Cardiac septum (tissue), 1 donor: ENCODE measurements at regions not wholly inside any gene's neighbourhood (a gene's known extent, or its start where the extent isn't known, plus 50 kb on each side); places are given as distances from the start of the nearest gene placed in this dataset.
"Not testable (repeated sequence)": the region's sequence is repeated elsewhere in the genome, so short reads cannot be mapped to it uniquely, and the experiment has no call there.

ENCODE experiments used
- DNase-seq: peaks from one replicate; pipeline ENCODE4 v3.0.0-alpha.2; 2020; ENCODE audit warnings: low spot score
- intact Hi-C: fragments of 100-400 bp; cut with DNase I; formaldehyde crosslinking; loops from one replicate; pipeline ENCODE4 v1.14.0; 2022
- donor health status: DM: no; HTN: no; CAD: no.

DNA sequence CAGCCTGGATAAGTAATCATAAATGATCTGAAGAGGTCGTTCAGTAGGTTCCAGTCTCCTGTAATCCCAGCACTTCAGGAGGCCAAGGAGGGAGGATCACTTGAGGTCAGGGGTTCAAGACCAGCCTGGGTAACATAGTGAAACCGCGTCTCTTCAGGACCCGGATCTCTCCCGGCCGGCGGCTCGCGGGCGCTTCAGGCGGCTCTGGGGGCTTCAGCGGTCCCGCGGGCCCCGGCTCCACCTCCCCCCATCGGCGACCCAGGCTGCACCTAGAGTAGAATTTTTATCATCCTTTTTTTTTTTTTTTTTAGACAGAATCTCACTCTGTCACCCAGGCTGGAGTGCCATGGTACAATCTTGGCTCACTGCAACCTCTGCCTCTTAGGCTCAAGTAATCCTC lies 95.9 kb downstream of the ABCC12 start:
- intact Hi-C loops, result loop anchor here (5.0 kb wide), 1 partner anchor 918 kb away; the partner anchor contains the start of gene NETO2

DNA sequence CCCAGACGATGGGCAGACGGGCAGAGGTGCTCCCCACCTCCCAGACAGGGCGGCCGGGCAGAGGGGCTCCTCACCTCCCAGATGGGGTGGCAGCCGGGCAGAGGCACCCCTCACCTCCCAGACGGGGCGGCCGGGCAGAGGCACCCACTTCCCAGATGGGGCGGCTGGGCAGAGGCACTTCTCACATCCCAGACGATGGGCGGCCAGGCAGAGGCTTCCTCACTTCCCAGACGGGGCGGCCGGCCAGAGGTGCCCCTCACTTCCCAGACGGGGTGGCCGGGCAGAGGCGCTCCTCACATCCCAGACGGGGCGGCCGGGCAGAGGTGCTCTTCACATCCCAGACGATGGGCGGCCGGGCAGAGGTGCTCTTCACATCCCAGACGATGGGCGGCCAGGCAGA lies 96.6 kb downstream of the ABCC12 start:
- not testable (repeated sequence) for DNase-seq
- intact Hi-C loops, result loop anchor here (5.0 kb wide), 1 partner anchor 917 kb away; the partner anchor contains the start of gene NETO2

More for the DNA sequence above, 95.9 kb downstream of the ABCC12 start:
- DNase-seq, result no peak

DNA sequence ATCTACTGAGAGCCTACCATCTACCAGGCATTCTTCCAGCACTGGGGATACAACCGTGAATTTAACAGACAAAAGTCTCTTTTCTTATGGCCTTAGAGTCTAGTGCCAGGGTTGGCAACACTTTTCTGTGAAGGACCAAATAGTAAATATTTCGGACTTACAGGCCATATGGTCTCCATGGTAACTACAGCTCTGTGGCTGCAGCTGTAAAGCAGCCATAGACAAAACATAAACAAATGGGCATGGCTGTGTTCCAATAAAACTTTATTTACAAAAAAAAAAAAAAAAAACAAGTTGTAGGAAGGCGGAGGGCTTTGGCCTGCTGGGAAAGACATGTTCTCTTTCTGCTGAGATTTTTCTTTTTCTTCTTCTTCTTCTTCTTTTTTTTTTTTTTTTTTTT lies 98.7 kb downstream of the ABCC12 start:
- intact Hi-C loops, result loop anchor here (5.0 kb wide), 1 partner anchor 915 kb away; the partner anchor contains the start of gene NETO2
- no peak for DNase-seq

DNA sequence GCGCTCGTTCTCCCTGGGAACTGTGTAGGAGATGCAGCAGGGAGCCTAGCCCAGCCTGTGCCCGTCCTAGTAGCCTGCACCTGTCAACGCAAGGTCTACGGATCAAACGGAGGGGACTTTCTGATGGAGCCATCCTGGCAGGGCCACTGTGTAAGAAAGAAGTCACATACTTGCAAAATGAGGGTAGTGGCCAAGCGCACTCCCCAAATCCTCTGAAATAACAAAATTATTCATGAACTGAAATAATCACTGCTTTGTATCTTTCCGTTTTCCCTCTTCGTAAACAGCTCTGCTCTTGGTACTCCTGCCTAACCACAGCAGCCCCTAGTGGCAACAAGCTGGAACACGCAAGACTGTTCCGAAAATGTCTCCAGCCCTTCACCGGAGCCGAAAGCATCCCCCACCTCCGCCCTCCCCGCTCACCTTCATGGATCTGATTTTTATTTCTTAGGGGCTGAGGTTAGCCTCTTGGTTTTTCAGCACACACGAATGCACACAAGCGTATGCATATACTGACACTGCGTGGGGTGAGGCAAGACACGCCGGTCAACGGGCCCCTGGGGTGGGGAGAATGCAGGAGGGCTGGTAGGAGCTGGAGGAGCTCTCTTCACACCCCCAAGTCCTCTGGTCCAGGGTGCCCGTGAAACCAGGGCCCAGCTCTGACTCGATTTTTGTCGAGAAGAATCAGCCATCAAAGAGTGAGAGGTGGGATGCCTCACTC lies 100.8 kb downstream of the ABCC12 start:
- intact Hi-C loops, result loop anchor here (5.0 kb wide), 1 partner anchor 913 kb away; the partner anchor contains the start of gene NETO2
- DNase-seq, result no peak

DNA sequence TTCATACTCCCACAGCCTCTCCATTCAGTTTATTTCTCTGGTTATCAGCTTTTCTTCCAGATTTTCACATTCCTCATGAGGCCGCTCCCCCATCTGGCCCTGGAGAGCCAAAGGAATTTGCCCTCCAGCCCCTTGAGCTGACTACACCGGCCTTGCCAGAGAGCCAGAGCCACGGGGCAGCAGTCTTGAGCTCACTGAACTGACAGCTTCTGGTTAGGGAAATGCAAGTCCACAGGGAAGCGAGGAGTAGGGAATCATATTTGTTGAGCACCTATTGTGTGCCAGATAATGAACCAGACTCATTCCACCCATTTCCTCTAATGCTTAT lies 102.4 kb downstream of the ABCC12 start:
- DNase-seq, result no peak
- intact Hi-C loops, result no loop called here

DNA sequence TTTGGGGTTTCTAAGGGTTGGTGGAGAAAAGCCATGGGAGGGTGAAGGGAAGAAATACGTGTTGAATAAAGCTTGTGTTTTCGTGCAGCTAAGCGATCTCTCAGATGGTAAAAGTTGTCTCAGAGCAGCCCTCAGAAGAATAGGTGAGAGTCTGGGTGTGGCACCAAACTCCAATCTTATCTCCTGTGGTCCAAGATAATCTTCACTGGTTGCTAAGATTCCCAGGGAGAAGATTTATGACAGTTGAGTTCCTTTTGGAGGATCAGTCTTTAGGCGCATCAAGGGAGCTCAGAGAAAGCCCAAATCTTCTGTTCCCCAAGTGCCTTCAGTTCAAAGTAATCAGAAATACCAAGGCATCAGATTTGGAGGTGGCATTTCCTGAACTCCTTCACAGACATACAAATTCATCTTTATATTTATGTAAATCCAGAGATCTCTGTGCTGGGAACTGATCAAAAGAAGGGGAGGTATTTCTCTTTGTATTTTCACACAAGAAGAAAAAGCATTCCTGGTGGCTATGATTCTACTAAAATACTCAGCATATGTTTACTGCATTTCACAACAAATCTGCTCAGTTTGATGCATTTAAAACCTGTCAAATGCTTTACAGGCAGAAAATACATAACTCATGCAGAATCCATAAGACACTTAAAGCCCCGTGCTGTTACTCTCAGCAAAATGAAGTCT lies 102.9 kb downstream of the ABCC12 start:
- no peak for DNase-seq
- intact Hi-C loops, result no loop called here

DNA sequence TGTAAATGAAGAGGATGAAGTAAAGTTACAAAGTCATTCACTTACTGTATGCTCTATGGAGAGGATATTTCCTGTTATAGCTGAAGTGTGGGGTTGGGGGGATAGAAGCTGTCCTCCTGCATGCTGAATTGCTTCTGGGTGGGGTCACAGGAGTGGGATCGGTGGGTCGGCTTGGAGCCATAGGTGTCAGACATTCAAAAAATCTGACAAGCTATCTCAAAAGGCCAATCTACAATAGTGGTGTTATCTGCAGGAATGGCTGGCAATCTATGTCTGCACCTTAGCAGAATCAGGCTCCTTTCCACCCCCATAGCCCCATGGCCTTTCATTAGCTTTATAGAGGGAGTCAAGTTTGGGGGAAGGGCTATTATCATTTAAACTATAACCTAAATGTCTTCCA lies 104.9 kb downstream of the ABCC12 start:
- intact Hi-C loops, result no loop called here
- DNase-seq, result no peak

DNA sequence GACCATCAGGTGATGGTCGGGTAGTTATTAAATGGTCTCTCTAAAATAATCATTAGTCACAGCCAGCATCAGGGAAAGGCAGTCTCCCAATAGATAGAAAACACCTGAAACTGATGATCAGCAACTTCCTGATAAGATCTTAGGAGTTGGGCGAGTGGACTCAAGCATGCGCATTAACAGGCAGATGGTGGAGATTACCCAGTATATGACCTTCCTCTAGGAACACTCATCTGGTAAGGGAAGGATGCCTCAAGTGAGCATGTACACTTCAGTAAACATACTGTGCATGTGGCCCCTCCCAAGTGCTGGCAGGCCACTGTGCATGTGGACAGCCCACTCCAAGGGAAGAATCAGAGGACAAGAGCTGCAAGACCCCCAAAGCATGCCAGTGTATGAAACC lies 105.9 kb downstream of the ABCC12 start:
- intact Hi-C loops, result no loop called here
- no peak for DNase-seq

DNA sequence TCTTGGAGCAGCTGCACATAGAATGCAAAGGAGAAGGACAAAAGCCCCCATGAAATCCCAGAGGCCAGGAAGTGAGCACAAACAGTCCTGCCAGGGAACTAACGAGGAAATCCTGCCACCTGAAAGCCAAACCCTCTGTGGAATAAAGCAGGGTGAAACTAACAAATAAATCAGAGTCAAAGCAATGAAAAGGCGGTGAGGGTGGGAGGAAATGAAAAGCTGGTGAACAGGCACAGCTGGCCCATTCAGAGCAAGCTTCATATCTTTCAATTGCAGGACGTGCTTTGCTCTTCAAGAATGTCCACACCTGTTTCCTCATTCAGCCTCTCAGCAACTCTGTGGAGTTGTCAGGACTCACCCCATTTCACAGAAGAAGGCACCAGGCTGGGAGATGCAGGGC lies 108.1 kb downstream of the ABCC12 start:
- intact Hi-C loops, result no loop called here

DNA sequence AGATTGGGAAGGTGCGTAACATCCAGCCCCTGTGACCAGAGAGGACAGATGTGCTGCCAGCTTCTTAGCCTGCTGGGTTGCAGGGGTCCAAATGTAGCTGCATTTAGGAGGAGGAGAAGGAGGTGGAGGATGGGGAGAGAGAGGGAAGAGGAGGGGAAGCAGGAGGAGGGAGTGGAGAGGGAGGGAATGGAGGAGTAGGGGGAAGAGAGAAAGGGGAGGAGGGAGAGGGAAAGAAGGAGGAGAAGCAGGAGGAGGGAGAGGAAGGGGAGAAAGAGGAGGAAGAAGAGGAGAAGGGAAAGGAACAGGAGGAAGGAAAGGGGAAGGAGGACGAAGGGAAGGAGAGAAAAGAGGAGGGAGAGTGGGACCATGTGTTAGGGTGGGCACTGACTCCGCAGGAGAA lies 108.6 kb downstream of the ABCC12 start:
- intact Hi-C loops, result no loop called here
- DNase-seq, result no peak

More for the DNA sequence above, 108.1 kb downstream of the ABCC12 start:
- no peak for DNase-seq

DNA sequence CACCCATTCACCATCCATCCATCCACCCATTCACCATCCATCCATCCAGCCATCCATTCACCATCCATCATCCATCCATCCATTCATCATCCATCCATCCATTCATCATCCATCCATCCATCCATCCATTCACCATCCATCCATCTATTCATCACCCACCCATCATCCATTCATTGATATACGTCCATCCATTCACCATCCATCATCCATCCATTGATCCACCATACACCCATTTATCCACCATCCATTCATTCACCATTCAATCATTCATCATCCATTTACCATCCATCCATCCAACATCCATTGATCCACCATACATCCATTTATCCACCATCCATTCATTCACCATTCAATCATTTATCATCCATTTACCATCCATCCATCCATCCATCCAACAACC lies 111.7 kb downstream of the ABCC12 start:
- intact Hi-C loops, result no loop called here
- no peak for DNase-seq

DNA sequence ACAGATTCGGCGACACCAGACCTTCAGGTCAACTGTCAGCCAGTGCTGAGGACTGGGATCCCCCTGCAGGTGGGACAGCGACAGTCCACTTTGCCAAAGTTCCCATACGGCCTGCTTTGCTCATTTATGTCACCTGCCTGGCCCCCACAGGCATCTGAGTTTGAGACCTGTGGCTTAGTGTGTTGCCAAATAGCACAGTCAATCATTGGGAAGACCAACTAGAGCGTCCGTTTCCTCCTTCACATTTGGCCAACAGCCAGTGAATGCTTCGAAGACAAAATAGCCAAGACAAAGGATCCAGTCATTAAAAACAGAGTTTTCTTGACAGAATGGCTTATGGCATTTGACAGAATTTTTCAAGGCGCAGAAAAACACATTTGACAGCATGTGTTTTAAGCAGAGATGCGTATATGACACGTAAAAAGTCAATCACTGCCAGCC lies 113.8 kb downstream of the ABCC12 start:
- intact Hi-C loops, result no loop called here
- DNase-seq, result no peak

DNA sequence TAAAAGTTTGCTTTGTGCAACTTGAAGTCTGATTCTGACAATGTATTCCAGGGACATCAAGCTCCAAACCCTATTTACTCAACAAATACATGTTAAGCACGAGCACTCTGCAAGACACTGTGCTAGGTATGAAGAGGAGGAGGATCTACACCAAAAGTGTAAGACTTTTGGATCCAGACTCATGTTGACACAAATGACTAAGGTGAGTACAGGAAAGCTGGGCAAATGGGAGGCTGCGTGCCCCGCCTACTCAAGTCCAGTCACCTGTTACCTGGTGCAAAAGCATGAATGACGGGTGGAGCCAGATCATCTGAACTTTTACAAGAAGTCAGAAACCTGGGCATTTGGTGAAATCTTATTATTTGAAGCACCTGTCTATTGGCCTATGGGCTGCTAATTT lies 120.7 kb downstream of the ABCC12 start:
- intact Hi-C loops, result no loop called here
- no peak for DNase-seq

DNA sequence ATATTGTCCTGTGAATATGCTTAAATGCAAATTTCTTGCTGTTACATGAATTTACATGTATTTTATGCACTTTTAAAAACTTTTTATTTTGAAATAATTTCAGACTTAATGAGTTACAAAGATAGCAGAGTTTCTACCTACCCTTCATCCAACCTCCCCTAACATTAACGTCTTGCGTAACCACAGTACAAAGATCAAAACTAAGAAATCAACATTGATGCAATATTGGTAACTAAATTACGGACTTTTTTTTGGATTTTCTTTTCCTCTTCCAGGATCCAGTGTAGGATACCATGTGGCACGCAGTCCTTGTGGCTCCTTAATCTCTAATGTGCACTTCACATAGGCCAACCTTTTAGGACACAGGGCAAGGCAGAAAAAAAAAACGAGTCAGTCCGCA lies 124.9 kb downstream of the ABCC12 start:
- intact Hi-C loops, result no loop called here

DNA sequence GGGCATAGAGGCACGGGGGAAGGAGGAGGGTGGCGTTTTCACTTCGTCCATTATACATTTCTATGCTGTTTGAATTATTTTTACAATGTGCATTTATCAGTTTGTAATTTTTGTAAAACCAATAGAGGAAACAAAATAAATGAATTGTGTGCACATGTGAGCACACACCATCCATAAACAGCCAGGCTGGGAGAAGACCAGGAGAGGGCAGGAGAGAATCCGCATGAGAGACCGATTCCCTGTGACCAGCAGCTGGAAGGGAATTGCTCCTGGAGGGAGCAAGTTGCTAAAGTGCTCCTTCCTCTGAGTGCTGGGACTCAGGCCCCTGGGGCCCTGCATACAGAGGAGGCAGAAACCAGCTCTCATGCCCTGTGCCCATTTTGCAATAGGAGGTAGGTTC lies 126.0 kb downstream of the ABCC12 start:
- intact Hi-C loops, result no loop called here
- no peak for DNase-seq

More for the DNA sequence above, 124.9 kb downstream of the ABCC12 start:
- DNase-seq, result no peak

DNA sequence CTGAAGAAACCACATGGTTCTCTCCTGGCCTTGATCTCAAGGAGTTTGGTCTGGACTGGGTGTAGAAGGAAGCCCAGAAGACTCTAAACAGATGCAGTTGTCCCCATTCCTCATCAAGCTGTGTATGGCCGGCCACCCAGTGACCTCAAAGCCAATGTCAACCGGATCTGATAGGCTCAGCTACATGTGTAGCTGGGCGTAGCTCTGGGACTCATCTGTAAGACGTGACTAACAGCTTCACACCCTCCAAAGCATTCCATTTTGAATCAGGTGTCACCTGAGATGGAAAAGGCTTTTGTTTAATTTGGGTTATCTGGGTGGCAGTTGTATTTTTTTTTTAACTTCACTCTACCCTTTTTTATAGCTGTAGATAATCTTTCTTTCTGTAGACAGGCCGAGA lies 130.4 kb downstream of the ABCC12 start:
- no peak for DNase-seq
- intact Hi-C loops, result no loop called here

DNA sequence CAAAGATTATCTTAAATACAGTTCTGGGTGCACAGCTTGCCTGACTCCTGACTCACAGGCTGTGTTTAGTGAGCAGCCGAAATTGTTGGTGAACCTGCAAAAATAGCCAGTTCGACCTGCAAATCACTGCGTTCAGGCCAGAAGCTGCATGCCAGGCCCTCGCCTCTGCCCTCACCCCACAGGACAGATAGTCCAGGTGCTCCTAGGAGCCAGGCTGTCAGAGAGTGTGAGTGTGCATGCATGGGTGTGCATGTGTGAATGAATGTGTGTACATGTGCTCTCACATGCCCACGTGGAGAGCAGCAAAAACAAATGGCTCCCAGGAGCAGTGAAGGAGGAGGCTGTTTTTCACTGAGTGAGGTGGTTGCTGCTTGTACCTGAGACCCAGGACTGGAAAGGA lies 131.8 kb downstream of the ABCC12 start:
- intact Hi-C loops, result no loop called here
- no peak for DNase-seq

DNA sequence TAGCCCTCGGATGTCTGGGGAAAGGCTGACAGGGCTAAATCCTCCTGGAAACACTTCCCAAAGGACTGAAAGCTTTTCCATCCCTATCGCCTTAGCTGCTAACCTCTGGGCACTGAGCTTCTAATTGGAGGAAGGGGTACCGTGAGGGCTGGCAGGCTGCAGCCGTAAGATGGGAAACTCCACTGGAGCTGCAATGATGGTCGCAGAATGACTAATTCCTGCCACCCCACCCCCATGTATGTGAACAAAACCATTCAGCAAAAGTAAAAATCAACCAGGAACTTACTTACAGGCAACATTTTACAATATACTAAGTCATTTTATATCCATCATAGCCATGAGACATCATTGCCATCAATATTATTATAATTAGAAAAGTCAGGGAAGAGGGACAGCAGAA lies 133.3 kb downstream of the ABCC12 start:
- intact Hi-C loops, result no loop called here
- no peak for DNase-seq

DNA sequence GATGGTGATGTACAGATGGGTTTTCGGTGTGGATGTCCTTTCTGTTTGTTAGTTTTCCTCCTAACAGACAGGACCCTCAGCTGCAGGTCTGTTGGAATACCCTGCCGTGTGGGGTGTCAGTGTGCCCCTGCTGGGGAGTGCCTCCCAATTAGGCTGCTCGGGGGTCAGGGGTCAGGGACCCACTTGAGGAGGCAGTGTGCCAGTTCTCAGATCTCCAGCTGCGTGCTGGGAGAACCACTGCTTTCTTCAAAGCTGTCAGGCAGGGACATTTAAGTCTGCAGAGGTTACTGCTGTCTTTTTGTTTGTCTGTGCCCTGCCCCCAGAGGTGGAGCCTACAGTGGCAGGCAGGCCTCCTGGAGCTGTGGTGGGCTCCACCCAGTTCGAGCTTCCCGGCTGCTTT lies 135.2 kb downstream of the ABCC12 start:
- DNase-seq, intact Hi-C loops: not testable (repeated sequence)

DNA sequence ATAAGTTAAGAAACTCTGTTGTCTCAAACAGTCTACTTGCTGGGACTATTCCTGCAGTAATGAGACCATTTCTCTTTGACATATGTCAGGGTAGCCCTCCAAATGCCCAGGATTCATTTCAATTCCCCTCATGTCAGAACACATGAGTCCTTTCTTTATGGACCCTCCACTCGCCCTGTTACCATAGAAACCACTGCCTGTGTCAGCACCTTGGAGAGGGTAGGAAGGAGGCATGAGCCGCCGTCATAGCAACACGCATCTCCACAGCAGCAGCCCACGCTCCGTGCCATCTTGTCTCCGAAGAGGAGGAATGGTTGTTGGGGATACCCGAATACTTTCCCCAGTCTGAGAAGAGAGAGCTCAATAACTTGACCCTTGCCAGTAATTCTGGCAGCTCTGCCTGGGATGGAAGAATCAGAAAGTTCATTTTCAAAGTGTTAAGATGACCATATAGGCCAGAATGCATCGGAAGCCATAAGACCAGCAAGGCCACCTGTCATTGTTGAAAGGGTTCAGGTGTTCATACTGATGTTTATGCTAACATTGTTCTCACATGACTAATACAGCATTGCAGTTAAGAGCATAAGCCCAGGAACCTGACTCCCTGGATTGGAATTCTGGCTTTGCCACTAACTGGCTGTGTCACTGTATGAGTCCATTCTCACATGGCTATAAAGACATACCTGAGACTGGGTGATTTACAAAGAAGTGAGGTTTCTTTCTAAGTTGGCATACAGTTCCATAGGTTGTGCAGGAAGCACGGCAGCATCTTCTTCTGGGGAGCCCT lies 141.3 kb downstream of the ABCC12 start:
- intact Hi-C loops, result no loop called here
- no peak for DNase-seq
